WERI-Rb-1 (cell line): ENCODE measurements at regions not wholly inside any gene's neighbourhood (a gene's known extent, or its start where the extent isn't known, plus 50 kb on each side); places are given as distances from the start of the nearest gene placed in this dataset.
A peak's percentile ranks its signal among the peaks of the same experiment; 100 is the strongest.
"Not testable (repeated sequence)": the region's sequence is repeated elsewhere in the genome, so short reads cannot be mapped to it uniquely, and the experiment has no call there.

ENCODE experiments used
- DNase-seq: peaks from one replicate; pipeline ENCODE4 v3.0.0-alpha.2; 2020
- H3K27ac ChIP-seq: fragments of 250-450 bp; sonication (Bioruptor Pico); 2 replicates; pipeline ENCODE4 v1.5.1; 2020; ENCODE audit warnings: mild to moderate bottlenecking, moderate library complexity
- H3K27me3 ChIP-seq: fragments of 250-450 bp; sonication (Bioruptor Pico); 2 replicates; pipeline ENCODE4 v1.5.1; 2021; ENCODE audit warnings: mild to moderate bottlenecking, low read depth, moderate library complexity; ENCODE audit not compliant: insufficient read depth, severe bottlenecking
- H3K36me3 ChIP-seq: fragments of 250-450 bp; sonication (Bioruptor Pico); 2 replicates; pipeline ENCODE4 v1.5.1; 2020; ENCODE audit warnings: mild to moderate bottlenecking, moderate library complexity
- H3K4me3 ChIP-seq: 2 replicates; pipeline ENCODE4 v1.5.1; 2011; ENCODE audit warnings: low read depth, mild to moderate bottlenecking, control low read depth, low read length
- H3K9me3 ChIP-seq: fragments of 250-450 bp; sonication (Bioruptor Pico); 2 replicates; pipeline ENCODE4 v1.5.1; 2021; ENCODE audit warnings: mild to moderate bottlenecking, moderate library complexity; ENCODE audit not compliant: severe bottlenecking
- TF ChIP-seq, protein P1 (sequence below): IDR thresholded peaks from 2 replicates; pipeline ENCODE4 v1.5.1; 2011; ENCODE audit warnings: low read depth, mild to moderate bottlenecking, control low read depth, inconsistent platforms, low read length

DNA sequence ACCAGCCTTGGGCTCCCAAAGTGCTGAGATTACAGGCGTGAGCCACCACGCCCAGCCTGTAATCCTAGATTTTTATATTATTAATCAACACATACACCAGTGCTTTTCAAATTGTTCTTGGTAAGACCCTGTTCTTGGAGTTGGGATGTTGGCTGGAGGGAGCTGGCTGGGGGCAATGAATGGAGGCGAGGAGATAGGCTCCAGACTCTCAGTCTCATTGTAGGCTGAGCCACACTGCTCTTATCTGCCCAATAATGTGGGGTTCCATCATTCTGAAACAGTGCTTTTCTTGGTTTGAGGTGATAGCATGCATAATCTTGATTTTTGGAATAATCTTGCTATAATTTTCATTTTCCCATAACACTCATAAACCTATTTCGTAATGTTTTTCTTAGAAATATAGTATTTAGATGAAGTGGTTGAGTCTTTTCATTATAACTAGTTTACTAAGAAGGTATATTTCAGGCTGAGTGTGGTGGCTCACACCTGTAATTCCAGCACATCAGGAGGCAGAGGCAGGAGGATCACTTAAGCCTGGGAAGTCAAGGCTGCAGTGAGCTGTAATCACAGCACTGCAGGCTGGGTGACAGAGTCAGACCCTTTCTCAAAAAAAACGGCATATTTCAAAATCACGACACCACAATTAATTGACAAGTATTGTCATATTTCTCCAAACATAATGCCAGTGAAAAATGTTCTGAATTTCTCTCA lies 65.1 kb upstream of the LYZL2 start:
- no peak overlapping the region for H3K27ac ChIP-seq
- no peak for DNase-seq
- no peaks in the 10 kb centered on the region for H3K27me3 ChIP-seq

DNA sequence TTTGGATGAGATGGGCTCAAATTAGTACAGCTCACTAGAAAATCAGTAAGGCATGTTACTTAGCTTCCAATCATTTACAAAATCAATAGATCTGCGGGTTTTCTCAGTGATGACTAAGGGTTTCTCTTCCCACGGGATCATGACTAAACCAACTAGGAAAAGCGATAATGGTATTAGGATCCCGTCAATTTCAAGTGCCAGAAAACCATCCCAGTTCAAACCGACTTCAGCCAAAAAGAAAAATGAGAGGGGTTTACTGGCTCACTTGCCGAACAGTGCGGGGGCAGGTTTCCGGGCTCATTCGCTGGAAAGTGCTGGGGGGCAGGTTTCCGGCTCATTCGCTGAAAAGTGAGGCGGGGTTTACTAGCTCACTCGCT lies 62.1 kb upstream of the LYZL2 start:
- Histone ChIP-seq H3K4me3 (no peak overlapping the region), H3K9me3 (no peaks in the 10 kb centered on the region), H3K27me3 (no peaks in the 10 kb centered on the region), H3K36me3 (no peaks in the 10 kb centered on the region), H3K27ac (no peak overlapping the region)
- no peak for DNase-seq
- TF ChIP-seq, protein P1, sequence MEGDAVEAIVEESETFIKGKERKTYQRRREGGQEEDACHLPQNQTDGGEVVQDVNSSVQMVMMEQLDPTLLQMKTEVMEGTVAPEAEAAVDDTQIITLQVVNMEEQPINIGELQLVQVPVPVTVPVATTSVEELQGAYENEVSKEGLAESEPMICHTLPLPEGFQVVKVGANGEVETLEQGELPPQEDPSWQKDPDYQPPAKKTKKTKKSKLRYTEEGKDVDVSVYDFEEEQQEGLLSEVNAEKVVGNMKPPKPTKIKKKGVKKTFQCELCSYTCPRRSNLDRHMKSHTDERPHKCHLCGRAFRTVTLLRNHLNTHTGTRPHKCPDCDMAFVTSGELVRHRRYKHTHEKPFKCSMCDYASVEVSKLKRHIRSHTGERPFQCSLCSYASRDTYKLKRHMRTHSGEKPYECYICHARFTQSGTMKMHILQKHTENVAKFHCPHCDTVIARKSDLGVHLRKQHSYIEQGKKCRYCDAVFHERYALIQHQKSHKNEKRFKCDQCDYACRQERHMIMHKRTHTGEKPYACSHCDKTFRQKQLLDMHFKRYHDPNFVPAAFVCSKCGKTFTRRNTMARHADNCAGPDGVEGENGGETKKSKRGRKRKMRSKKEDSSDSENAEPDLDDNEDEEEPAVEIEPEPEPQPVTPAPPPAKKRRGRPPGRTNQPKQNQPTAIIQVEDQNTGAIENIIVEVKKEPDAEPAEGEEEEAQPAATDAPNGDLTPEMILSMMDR, result no peak

More for the DNA sequence above, 65.1 kb upstream of the LYZL2 start:
- no peak overlapping the region for H3K4me3 ChIP-seq
- no peaks in the 10 kb centered on the region for H3K36me3 ChIP-seq
- TF ChIP-seq, protein P1, result no peak
- no peaks in the 10 kb centered on the region for H3K9me3 ChIP-seq

DNA sequence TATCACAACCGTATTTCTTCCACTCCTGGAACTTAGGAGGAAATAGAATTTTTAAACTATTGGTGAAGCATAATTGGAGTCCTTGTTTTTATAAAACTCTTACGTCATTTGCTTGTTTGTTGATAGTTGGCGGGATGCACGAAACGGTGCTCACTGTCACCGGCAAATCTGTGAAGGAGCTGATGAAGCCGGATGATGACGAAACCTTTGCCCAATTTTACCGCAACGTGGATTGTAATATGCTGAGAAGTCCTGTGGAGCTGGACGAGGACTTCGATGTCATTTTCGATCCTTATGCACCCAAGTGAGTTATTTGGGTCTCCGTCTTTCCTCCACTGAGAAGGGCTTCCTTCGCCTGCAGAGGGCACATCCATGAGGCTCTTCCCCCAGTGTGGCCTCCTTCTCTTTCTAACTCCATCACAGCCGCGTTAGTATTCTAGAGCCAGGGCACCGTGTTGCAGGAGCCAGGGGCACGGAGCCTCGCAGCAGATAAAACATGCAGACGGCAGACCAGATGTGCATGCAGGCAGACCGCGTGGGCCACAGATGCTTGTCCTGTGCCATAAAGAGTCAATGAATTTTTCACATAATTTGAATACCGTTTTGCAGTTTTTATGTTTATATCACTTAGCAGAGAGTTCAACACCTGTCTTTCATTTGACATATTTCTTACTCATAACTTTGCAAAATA lies 61.5 kb upstream of the LYZL2 start:
- H3K9me3 ChIP-seq, H3K27ac ChIP-seq, H3K27me3 ChIP-seq, H3K4me3 ChIP-seq, H3K36me3 ChIP-seq, DNase-seq: not testable (repeated sequence)

DNA sequence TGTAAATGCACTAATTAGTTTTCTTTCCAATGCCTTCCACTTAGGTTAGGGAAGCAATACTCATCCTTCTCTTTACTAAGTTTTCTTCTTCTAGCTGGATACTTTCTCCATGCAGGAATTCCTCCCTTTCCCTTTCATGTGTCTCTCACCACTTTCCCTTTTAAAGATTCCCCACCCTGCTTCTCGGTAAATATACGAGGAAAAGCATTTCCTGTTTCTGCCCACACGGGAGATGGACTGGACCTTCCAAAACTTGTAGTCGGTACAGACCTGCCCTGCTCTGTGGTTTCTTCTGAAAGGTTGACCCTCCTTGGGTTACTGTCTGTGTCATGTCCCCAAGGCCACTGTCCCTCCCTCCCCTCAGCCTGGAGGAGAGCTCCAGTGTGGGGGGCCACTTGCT lies 58.9 kb upstream of the LYZL2 start:
- no peak for DNase-seq
- Histone ChIP-seq H3K27me3 (no peaks in the 10 kb centered on the region), H3K27ac (no peak overlapping the region), H3K4me3 (no peak overlapping the region), H3K36me3 (no peaks in the 10 kb centered on the region), H3K9me3 (no peaks in the 10 kb centered on the region)
- TF ChIP-seq, protein P1, result no peak

- Histone ChIP-seq H3K27me3 (no peaks in the 10 kb centered on the region), H3K27ac (no peak overlapping the region), H3K36me3 (no peaks in the 10 kb centered on the region), H3K9me3 (no peaks in the 10 kb centered on the region), H3K4me3 (no peak overlapping the region)
- TF ChIP-seq, protein P1, result peak; percentile 65
- peak; percentile 69 for DNase-seq
Observed at GRCh38 chr10:30687698-30688213, 58.2 kb upstream of the LYZL2 start.

DNA sequence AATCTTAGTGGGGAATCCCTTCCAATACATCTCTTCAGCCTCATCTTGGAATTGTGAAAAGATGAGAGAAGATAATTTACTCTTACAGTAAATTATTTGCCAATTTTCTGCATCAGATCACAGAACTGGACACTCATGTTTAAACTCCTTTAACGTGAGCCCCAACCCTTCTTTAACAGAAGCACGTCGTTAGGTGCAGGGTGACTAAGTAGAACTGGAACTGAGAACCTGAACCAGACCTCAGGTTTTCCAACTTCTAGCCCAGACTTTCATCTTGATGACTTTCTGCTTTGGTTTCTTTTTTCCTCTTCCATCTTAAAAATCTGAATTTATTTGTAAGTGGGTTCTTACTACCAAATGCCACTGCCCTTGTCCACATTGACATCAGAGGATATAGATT lies 57.2 kb upstream of the LYZL2 start:
- TF ChIP-seq, protein P1, result no peak
- no peaks in the 10 kb centered on the region for H3K36me3 ChIP-seq
- no peaks in the 10 kb centered on the region for H3K9me3 ChIP-seq
- no peaks in the 10 kb centered on the region for H3K27me3 ChIP-seq
- no peak overlapping the region for H3K27ac ChIP-seq
- no peak for DNase-seq
- no peak overlapping the region for H3K4me3 ChIP-seq
